OCI-M1 (cell line): ENCODE measurements at regions not wholly inside any gene's neighbourhood (a gene's known extent, or its start where the extent isn't known, plus 50 kb on each side); places are given as distances from the start of the nearest gene placed in this dataset.

Experiments used
- DNase-seq: peaks from one replicate; lab custom pipeline; 2025; lab: John Stamatoyannopoulos, UW

DNA sequence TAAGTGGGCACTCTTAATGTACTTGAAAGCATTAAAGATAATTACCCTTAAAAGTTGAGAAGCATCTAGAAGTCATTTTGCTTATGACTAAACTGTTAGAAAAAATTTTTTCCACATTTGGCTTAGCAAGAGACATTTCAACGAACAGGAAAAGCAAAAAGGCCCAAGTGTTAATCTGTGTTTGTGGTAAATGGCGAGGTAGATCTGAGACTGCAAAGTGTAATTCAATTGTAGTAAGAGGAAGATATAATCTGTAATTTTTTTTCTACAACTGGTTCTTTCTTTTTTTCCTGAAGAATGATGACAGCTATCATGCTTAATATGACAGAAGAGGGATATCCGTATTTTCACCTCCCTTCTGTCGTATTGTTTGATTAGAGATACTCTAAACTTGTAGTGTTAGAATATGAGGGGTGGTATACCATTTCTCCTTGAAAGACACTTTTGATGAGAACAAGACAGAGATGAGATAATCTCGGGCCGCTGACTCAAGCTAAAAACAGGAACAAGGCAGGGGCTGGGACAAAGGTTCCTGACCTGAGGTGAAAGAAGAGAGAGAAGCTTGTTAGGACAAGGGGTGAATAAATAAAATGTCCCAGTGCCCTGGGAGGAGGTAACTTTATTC, 459.3 kb upstream of the ZNF608 start:
- no peak for DNase-seq

DNA sequence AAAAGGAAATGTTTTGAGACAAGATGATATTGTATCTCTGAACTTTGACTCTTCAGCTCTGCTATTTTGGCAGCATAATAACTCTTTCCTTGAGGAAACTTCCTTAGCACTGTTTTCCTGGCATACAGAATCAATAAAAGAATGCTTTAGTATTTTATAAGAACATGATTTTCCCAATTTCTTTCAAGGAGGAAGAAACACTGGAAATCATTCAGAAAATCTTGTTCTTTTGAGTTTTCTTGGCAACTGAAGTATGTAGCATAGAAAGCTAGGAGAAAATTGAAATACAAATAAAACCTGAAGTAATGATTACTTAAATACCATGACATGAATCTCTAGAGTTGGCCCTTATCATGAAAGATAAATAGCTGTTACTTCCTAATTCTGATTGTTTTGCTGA, 461.4 kb upstream of the ZNF608 start:
- no peak for DNase-seq

DNA sequence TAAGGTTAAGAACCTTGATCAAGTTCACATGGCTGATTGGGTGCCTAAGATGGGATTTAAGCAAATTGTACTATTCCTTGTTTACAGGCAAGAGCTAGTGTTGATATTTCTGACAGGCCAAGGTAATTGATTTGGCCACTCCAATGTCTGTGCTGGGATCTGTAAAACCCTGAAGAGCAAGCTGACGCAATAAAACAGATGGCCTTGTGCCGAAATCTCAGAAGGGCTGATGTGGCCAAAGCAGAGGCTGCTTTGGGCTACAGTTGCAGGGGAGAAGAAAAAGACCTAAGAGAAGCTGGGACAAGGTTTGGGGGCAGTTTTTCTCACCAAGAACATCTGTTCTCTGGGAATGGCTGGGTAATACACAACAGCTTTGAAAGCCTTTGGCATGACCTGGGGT, 463.2 kb upstream of the ZNF608 start:
- DNase-seq, result no peak

DNA sequence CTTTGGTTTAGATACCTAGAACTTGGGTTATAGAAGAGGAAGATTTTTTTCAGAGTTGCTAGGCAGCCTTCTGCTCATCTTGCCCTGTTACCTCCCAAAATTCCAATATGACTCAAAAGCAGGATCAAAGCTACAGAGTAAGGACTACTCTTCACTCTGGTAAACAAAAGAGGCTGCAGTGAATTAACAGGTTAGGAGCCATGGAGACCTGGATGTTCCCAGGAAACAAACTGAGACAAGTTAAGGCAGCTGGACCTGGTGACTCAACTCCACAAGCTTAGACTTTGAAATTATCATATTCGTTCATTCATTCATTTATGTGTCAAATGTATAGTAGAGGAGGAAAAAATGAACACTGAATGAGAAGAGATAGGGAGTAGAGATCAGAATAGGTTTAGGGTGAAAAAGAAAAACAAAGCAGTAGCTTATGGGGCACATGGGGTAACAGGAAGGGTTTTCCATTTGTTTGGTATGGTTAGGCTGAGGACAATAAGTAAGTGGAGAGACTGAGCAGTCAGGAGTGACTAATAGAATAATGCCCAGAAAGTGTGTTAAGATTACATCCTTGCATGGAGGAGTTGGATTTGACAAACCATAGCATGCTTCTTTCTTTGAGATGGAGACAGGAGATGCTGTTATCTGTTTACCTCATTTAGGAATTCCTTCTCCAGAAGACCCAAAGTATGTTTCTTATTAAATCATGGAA, 464.0 kb upstream of the ZNF608 start:
- DNase-seq, result no peak

DNA sequence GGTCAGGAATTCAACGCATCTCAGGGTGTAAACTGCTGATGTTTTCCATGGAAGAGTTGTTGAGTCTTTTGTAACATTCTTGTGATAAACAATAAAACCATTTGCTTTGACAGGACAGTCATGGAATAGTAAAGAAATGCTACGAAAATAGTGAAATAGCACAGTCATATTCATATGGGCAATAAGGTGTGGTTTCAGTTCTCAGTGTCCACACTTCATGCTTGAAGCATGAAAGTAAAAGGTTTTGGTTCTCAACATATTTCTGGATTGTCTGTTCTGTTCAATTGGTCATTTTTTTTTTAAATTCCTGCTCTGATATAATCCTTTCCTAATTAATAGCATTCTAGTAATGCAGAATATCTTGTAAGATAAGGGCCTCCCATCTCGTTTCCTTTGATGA, 467.6 kb upstream of the ZNF608 start:
- DNase-seq, result no peak

DNA sequence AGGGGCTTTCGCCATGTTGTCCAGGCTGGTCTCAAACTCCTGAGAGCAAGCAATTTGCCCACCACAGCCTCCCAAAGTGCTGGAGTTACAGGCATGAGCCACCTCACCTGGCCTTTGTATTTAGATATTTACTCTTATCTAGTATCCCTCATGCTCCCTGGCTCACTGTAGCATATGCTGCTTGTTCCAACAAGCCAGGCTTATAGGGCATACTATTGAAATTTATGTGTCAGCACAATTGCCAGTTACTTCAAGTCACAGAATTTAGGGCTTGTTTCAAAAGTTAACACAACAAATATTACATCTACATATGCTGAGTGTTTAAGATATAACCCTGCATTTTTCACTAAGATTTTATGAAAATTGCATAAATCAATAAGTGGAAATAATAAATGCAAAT, 469.2 kb upstream of the ZNF608 start:
- DNase-seq, result no peak

DNA sequence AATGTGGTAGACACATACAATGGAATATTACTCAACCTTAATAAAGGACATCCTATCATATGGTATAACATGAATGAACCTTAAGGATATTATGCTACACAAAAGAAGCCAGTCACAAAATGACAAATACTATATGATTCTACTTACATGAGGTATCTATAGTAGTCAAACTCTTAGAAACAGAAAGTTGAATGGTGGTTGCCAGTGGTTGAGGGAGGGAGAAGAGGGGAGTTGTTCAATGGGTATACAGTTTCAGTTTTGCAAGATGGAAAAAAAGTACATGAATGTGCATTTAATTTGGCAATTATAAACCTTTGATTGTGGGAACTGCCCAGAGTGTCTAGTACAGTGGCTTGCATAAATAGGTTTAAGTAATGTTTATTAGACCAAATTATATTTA, 473.3 kb upstream of the ZNF608 start:
- DNase-seq, result no peak

DNA sequence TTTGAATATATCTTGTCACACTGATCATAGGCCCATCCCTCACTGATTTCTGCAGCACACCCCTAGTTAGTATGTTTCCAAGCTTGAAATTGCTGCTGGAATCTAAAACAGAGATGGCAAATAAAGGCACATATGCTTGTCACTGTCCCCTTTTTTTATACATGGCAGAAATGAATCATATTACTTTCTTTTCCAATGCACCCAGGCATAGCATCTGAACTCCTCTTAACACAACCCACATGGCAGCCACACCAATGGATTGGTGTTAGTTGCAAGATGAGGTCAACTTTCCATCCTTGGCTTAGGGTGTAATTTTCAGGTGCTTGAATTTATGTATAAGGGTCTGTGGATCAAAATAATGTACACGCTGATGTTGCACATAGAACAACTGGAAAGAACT, 473.8 kb upstream of the ZNF608 start:
- DNase-seq, result no peak

DNA sequence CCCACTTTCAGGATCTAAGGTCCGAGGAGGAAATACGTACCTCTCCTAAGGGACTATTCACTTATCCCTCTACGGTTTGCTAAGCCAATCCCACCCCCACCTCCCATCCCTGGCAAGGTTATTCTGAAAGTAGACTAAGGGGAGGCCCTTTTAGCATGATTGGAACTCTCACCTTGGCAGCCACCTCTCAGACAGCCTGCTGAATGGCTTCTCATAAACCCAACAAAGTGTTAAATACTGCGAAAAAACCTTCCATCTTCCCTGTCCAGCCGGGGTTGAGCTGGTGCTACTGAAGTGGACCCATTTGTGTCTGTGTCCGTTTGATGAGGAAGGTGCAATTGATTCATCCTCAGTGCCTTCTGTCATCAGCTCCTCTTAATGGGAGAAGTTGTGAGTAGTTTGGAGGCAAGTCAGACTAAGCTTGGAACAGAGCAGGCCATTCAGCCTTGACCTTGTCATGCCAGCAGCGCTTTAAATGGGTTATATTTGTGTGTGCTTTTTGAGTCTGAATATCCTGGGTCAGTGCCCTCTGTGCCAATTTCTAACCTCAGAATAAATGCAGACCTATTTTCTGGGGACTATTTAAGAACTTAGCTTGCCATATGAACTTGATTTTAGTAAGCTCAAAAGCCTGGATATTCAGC, 476.3 kb upstream of the ZNF608 start:
- no peak for DNase-seq

DNA sequence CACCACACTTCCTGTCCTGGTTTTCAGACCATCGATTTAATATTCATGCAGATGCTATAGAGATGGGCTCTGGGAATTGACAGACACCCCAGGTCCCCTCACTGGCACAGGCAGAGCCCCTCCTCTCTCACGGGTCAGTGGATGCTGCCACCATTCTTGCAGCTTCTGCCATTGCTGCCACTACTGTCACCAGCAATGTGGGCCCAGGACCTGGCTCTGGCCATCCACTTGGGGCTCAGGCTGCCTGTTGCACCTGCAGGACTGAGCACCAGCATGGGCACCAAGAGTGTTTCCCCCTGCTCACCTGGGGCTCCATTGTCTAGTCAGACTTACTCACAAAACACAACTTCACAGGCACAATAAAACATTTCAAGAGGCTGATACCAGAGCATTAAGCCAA, 479.0 kb upstream of the ZNF608 start:
- DNase-seq, result no peak

DNA sequence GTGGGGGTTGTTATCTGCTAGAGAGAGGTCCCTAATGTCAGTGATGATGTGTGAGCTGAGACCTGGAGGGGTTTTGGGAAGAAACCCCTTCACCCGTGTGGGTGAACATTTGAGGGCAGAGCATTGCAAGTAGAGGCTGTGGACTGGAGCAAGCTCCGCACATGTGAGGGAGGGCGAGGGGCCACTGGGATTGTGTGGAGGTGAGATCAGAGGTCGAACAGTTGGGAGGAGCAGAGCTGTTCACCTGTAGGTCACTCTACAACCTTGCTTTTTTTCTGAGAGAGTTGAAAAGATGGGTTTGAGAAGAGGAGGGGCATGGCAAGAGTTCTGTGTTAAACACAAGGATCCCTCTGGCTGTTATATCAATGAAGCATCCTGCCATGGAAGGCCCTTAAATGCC, 480.4 kb upstream of the ZNF608 start:
- DNase-seq, result no peak

DNA sequence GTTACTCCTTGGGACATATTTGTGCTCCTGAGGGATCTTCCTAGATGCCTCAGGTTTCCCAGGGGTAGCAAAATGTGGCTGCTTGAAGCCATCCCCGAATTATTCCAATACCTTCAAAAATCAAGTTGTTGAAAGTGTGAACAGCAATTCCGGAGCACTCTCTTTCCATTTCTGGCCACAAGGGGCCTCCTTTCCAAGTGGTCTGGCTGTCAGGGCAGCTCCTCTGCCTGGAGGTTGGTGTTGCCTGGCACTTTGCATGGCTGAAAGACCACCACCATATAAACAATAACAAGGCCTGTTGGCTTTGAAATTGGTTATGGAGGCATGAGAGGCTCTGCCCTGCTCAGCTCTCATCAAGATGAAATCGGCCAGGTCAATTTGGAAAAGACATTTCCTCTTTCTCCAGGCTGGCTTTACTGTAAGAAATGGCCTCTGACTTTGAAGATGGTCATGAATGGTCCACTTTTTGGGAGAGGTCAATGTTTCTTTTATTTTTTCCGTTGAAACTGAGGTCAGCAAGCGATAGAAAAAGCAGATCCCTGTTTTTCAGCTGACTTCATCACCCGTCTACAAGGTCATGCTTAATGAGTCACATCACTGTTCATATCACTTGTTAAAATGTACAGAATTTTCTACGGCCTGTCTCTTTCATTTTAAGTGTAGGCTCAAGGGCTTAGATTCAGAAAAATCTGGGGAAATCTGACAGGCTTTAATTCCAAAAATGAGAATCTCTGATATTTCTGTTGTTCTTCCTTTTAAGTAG, 481.1 kb upstream of the ZNF608 start:
- no peak for DNase-seq

DNA sequence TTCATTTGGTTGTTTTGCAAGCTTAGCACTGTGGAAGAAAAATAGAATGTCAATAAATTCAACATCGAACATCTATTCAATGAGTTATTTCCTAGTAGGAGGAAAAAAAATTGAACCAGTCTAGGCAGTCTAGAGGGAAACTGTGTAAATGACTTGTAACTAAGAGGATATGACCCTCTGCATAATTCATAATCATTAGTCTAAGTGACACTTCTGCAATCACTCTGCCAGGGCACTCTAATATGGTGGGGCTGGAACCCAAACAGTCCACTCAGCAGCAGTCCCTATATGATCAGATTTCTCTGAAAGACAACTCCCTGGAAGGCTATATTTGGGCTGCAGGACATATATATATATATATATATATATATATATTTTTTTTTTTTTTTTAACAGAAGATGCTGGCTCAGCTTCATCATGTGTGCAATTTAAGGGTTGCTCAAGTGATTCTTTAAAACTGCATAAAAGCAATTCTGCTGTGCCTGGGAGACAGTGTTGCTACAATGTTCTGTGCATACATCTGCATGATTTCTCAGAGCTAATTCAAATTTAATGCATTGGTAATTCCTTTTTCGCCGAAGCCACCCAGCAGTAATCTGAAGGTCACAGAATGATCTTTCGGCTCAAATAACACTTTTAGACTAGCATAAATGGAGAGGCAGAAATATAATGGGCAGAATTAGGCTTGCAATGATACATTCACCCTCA, 482.1 kb upstream of the ZNF608 start:
- no peak for DNase-seq

DNA sequence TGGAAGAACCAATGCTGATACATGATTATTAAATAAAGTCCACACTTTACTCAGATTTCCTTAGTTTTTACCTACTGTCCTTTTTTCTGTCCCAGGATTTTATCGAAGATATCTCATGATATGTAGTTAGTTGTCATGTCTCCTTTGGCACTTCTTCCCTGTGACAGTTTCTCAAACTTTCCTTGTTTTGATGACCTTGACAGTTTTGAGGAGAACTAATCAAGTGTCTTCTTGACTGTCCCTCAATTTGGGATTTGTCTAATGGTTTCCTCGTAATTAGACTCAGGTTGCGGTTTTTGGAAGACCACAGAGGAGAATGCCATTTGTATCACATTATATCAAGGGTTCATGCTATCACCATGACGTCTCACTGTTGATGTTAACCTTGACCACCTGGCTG, 483.1 kb upstream of the ZNF608 start:
- DNase-seq, result no peak

DNA sequence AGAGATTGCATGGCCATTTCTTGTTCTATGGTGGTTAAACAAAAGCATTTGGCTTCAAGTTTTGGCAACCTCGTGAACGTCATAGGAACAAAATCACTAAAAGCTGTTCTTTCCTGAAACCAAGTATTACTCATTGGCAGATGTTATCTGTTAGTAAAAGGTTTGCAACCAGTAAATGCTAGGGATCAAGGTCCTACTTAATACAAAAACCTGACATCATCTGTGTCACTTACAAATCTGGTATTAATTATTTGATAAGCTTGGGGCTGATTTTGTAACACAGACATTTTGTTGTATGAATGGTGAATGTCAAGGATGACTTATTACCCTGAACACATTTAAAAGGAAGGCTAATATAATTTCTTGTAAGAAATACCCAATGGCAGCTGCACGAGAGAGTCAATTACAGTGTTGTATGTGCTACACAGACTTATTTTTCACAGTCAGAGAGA, 486.4 kb upstream of the ZNF608 start:
- DNase-seq, result no peak

DNA sequence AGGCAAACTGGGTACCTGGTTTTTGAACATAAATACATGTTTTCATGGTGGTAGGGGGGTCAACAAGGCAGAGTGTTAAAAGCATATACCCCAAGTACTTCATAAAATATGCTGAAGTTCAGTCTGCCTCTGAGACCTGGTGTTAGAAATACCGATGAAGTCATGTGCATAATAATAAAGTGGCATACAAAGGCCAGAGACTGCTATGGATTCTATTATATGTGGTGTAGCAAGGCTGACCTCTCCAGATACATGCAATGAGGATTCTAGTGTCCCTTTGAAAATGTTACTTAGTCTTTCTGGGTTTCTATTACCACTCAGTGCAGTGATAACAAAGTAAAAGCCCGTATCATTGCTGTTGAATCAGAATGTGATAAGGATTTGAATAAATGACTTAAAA, 487.5 kb upstream of the ZNF608 start:
- DNase-seq, result no peak

DNA sequence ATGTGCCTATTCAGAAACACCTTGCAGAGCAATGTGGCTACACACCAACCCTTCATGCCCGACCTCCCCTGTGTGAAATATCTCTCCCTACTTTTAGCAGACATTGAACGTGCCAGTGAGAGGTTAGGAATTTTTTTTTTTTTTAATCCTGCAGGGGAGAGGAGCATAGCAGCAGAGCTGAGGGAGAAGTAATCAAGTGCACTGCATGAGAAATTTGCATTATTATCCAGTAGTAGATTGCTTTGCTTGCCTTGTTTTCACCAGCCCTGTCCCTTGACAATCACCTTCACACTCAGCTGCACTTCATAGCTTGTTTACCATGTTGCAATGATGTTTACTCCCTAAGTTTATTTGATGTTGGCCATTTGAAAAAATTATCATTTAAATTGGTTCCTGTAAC, 489.6 kb upstream of the ZNF608 start:
- no peak for DNase-seq

DNA sequence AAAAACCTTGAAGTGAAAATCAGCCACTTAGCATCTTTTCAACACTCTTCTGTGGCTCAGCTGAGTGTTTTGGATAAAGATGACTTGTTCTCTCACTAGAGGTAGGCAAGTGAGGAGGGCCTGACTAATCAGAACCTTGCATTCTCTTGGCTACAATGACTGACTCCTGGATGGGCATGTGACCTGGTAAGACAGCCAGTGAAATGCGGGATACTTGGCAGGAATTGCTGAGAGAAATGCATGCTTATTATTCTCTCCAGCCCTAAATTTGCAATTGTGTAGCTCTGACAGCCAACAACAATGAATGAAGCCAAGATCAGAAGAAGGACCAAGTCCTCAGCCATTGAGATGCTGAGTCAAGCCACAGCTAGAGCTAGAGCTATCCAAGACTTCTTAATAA, 490.5 kb upstream of the ZNF608 start:
- no peak for DNase-seq

DNA sequence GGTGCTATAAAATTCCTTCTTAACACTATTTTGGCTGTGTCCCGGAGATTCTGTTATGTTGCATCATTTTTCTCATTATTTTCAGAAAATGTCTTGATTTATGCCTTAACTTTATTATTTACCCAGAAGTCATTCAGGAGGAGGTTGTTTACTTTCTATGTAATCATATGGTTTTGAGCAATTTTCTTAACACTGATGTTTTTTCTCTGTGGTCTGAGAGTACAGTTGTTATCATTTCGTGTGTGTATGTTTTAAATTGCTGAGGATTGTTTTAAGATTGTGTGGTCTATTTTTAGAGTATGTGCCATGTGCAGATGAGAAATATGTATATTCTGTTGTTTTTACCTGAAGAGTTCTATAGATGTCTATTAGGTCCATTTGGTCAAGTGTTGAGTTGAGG, 498.1 kb upstream of the ZNF608 start:
- no peak for DNase-seq

DNA sequence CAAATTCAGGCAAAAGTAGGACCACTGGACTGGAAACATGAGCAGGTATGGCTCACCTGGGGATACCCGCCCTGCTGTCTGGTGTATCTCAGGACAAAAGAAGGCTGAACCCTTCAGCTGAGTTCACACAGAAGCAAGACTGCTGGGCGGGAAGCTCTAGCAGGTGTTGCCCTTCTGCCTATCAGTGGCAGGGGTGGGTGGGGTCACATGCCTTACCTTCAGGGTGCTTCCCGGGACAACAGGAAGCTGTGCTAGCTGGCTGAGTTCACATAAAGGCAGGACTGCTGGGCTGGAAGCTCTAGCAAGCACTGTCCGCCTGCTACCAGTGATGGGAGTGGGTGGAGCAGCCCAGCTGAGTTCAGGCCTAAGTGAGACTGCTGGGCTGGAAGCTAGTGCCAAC, 498.8 kb upstream of the ZNF608 start:
- no peak for DNase-seq

DNA sequence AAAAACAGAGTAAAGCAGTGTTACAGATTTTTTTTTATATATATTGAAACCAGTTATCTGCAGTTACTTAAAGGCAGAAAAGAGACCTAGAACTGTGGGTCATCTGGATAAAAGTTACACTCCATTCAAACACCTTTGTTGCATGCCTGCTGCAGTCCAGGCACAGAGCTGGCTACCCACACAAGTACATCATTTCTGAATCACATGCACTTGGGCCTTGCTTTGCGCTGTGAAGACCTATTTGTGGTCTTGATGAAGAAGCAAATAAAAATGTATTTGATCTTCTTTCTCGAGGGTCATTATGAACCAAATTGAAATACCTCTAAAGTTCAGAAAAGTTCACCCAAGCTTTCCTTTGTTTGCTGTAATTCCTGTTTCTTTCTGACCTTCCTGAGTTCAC, 503.0 kb upstream of the ZNF608 start:
- DNase-seq, result no peak

DNA sequence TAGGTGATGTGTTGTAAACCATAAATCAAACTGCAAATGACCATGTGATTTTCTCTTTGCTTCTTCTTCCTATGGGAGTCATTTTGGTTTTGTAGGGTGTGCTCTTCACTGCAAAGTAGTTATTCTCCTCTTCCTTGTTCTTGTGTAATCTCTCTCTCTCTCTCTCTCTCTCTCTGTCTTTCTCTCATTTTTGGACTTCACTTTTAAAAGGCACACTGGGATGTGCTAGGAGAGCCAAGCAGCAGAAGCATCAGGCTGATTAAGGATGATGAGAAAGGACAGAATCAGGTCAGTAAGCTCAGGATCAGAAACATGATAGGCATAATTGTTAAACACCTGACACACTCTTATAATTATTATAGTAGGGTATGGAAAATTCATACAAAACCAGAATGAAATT, 505.3 kb upstream of the ZNF608 start:
- no peak for DNase-seq
